Testis (tissue), 2 donors: ENCODE measurements at regions not wholly inside any gene's neighbourhood (a gene's known extent, or its start where the extent isn't known, plus 50 kb on each side); places are given as distances from the start of the nearest gene placed in this dataset.

ENCODE experiments used
- DNase-seq: peaks from one replicate; pipeline ENCODE4 v3.0.0-alpha.2; 2019
- H3K27ac ChIP-seq, 2 donors: fragments of 200-600 bp; sonication (generic); one replicate each; pipeline ENCODE4 v1.5.1; 2019
- H3K27me3 ChIP-seq: fragments of 200-600 bp; sonication (generic); one replicate; pipeline ENCODE4 v1.5.1; 2019
- H3K36me3 ChIP-seq: fragments of 200-600 bp; sonication (generic); one replicate; pipeline ENCODE4 v1.5.1; 2017; ENCODE audit warnings: low read depth; ENCODE audit errors: missing control alignments
- H3K4me1 ChIP-seq: fragments of 200-600 bp; sonication (generic); one replicate; pipeline ENCODE4 v1.5.1; 2019
- H3K4me3 ChIP-seq, 2 donors: fragments of 200-600 bp; sonication (generic); one replicate each; pipeline ENCODE4 v1.5.1; 2017 to 2019
- H3K9me3 ChIP-seq: fragments of 200-600 bp; sonication (generic); one replicate; pipeline ENCODE4 v1.5.1; 2017
- POLR2A ChIP-seq: fragments of 450-650 bp; IDR thresholded peaks from one replicate; pipeline ENCODE4 v1.6.1; 2017; ENCODE audit warnings: antibody characterized with exemption, mild to moderate bottlenecking, moderate library complexity
- WGBS, 2 donors: methylation state at CpG; one replicate each; pipeline ENCODE4 v1.1.5; 2018; 5-methylcytosine and 5-hydroxymethylcytosine counted together
- intact Hi-C: fragments of 100-400 bp; cut with DNase I; formaldehyde crosslinking; loops from one replicate; pipeline ENCODE4 v1.15.1; 2023; ENCODE audit warnings: low total_unique reads
- TF ChIP-seq, protein P1 (sequence below), 3 experiments: fragments of 450-650 bp in 2 of 3; fragments of 200-600 bp in 1 of 3; sonication (generic) in 1 of 3; IDR thresholded peaks; one replicate each; pipeline ENCODE4 v1.5.1; 2016 to 2019; ENCODE audit warnings: antibody characterized with exemption in 3 of 3, mild to moderate bottlenecking in 2 of 3, moderate library complexity in 1 of 3

GRCh38 chr2:153347818-153348495 lies 130.6 kb downstream of the RPRM start:
- no peak overlapping the region for H3K27ac ChIP-seq
- H3K4me3 ChIP-seq: no peak overlapping the region
- H3K4me1 ChIP-seq: no peaks in the 10 kb centered on the region
- TF ChIP-seq, protein P1, sequence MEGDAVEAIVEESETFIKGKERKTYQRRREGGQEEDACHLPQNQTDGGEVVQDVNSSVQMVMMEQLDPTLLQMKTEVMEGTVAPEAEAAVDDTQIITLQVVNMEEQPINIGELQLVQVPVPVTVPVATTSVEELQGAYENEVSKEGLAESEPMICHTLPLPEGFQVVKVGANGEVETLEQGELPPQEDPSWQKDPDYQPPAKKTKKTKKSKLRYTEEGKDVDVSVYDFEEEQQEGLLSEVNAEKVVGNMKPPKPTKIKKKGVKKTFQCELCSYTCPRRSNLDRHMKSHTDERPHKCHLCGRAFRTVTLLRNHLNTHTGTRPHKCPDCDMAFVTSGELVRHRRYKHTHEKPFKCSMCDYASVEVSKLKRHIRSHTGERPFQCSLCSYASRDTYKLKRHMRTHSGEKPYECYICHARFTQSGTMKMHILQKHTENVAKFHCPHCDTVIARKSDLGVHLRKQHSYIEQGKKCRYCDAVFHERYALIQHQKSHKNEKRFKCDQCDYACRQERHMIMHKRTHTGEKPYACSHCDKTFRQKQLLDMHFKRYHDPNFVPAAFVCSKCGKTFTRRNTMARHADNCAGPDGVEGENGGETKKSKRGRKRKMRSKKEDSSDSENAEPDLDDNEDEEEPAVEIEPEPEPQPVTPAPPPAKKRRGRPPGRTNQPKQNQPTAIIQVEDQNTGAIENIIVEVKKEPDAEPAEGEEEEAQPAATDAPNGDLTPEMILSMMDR (IDR thresholded peaks at IDR 0.05): no peak
- TF ChIP-seq POLR2A: no peak
- no peak for DNase-seq
- H3K36me3 ChIP-seq: no peaks in the 10 kb centered on the region
- 48 to 63% methylated on average over 2 of the region's 2 CpGs for WGBS, 2 donors
- intact Hi-C loops: no loop called here
- H3K27me3 ChIP-seq: no peaks in the 10 kb centered on the region
- H3K9me3 ChIP-seq: no peaks in the 10 kb centered on the region

DNA sequence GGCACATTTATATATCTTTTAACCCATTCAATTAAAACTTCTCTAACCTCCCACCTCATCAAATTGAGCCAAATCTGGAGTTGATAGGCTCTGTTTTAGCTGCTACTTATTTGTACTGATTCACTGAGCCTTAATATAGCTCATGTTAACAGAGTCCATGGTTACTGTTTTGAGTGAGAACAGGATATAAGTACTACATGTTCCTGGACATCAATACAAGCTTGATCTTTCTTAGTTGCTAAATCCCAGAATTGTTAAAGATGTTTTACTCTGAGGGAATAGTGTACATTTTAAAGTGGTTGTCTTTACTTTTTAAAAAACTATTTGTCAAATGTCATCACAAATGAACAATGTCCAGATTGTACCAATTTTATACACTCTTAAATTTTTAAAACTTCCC lies 157.7 kb downstream of the RPRM start:
- TF ChIP-seq, protein P1 (IDR thresholded peaks at IDR 0.05): no peak
- no peak for TF ChIP-seq POLR2A
- Histone ChIP-seq H3K36me3 (no peaks in the 10 kb centered on the region), H3K9me3 (no peaks in the 10 kb centered on the region), H3K4me1 (no peaks in the 10 kb centered on the region), H3K4me3 (no peak overlapping the region), H3K27ac (no peak overlapping the region), H3K27me3 (no peaks in the 10 kb centered on the region)
- intact Hi-C loops: no loop called here
- no peak for DNase-seq

DNA sequence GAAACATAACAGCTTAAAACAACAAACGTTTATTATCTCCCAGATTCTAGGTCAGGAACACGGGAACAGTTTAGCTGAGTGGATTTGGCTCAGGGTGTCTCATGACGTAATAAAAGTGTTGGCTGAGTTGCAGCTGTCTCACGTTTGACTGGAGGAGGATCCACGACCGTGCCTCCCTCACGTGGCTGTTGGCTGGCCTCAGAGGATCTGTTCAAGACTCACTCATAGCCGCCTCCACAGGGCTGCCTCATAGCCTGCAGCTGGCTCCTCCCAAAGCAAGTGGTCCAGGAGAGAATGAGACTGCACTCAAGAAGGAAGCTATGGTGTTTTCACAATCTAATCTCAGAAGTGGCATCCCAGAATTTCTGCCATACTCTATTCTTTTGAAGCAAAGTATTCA lies 167.1 kb downstream of the RPRM start:
- WGBS, 2 donors: 17 to 22% methylated on average over 8 of the region's 8 CpGs
- TF ChIP-seq, protein P1 (IDR thresholded peaks at IDR 0.05): no peak
- no peak for TF ChIP-seq POLR2A
- Histone ChIP-seq H3K4me3 (no peak overlapping the region), H3K27ac (no peak overlapping the region), H3K9me3 (no peaks in the 10 kb centered on the region), H3K4me1 (no peaks in the 10 kb centered on the region), H3K27me3 (no peaks in the 10 kb centered on the region), H3K36me3 (no peaks in the 10 kb centered on the region)
- DNase-seq: peak; percentile 71
- intact Hi-C loops: no loop called here

GRCh38 chr2:153308466-153308865 lies 170.1 kb downstream of the RPRM start:
- no peaks in the 10 kb centered on the region for H3K9me3 ChIP-seq
- TF ChIP-seq, protein P1 (IDR thresholded peaks at IDR 0.05): no peak
- no peak for TF ChIP-seq POLR2A
- H3K4me1 ChIP-seq: no peaks in the 10 kb centered on the region
- H3K27ac ChIP-seq: no peak overlapping the region
- DNase-seq: no peak
- WGBS, 2 donors: 56 to 82% methylated on average over 2 of the region's 2 CpGs
- H3K36me3 ChIP-seq: no peaks in the 10 kb centered on the region
- no peak overlapping the region for H3K4me3 ChIP-seq
- intact Hi-C loops: no loop called here
- H3K27me3 ChIP-seq: no peaks in the 10 kb centered on the region

DNA sequence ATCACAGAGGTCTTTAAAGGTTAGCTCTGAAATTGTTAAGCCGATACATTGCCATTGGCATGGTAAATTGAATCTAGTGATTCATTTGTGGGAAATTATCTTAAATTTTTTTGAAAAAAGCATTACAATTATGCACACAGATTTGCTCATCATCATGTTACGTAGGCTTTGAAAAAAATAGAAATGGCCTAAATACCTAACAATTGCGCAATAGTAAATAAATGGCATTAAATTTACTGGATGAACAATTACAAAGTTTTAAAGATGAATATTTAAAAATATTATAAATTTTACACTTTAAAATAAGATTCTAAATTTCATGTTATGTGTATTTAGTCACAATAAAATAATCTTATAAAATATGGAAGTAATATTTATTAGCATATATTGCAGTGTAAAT lies 171.3 kb downstream of the RPRM start:
- intact Hi-C loops: no loop called here
- TF ChIP-seq, protein P1 (IDR thresholded peaks at IDR 0.05): no peak
- TF ChIP-seq POLR2A: no peak
- H3K27me3 ChIP-seq: no peaks in the 10 kb centered on the region

More for the DNA sequence above, 171.3 kb downstream of the RPRM start:
- no peak for DNase-seq
- 59 to 80% methylated on average over 3 of the region's 3 CpGs for WGBS, 2 donors
- no peaks in the 10 kb centered on the region for H3K4me1 ChIP-seq
- no peaks in the 10 kb centered on the region for H3K36me3 ChIP-seq
- no peaks in the 10 kb centered on the region for H3K9me3 ChIP-seq
- H3K4me3 ChIP-seq: no peak overlapping the region
- no peak overlapping the region for H3K27ac ChIP-seq
